Ovary (tissue), 7 donors: ENCODE measurements at regions not wholly inside any gene's neighbourhood (a gene's known extent, or its start where the extent isn't known, plus 50 kb on each side); places are given as distances from the start of the nearest gene placed in this dataset.

Source experiments
- DNase-seq, 5 donors: peaks; one replicate each; pipeline ENCODE4 v3.0.0-alpha.2; 2019 to 2020
- H3K27ac ChIP-seq, 2 donors: fragments of 200-600 bp; one replicate each; pipeline versions ENCODE4 v1.5.1 to v1.8.0; 2019 to 2022
- H3K27me3 ChIP-seq: fragments of 200-600 bp; one replicate; pipeline ENCODE4 v1.8.0; 2022
- H3K36me3 ChIP-seq: fragments of 200-600 bp; sonication (generic); one replicate; pipeline ENCODE4 v1.5.1; 2019
- H3K4me1 ChIP-seq: one replicate; pipeline ENCODE4 v1.8.1; 2013; ENCODE audit warnings: mild to moderate bottlenecking, moderate library complexity; ENCODE audit not compliant: insufficient read depth
- H3K4me3 ChIP-seq: fragments of 200-600 bp; sonication (generic); one replicate; pipeline ENCODE4 v1.5.1; 2017
- H3K9me3 ChIP-seq, 2 donors: fragments of 200-600 bp in 1 of 2; sonication (generic) in 1 of 2; one replicate each; pipeline versions ENCODE4 v1.5.1 to v1.8.1; 2013 to 2019; ENCODE audit warnings: mild to moderate bottlenecking in 1 of 2, moderate library complexity in 1 of 2
- CTCF ChIP-seq, 3 donors: fragments of 450-650 bp in 2 of 3; fragments of 200-600 bp in 1 of 3; IDR thresholded peaks; one replicate each; pipeline versions ENCODE4 v1.5.1 to v1.8.0; 2016 to 2022; ENCODE audit warnings: antibody characterized with exemption in 3 of 3, mild to moderate bottlenecking in 1 of 3
- EP300 ChIP-seq: sonication (generic); formaldehyde crosslinking; IDR thresholded peaks from one replicate; pipeline ENCODE4 v1.6.1; 2017; ENCODE audit warnings: antibody characterized with exemption
- POLR2A ChIP-seq: fragments of 450-650 bp; IDR thresholded peaks from one replicate; pipeline ENCODE4 v1.6.1; 2017; ENCODE audit warnings: antibody characterized with exemption, mild to moderate bottlenecking, moderate library complexity
- WGBS, 3 donors: extraction: QIAGEN DNeasy Blood & Tissue Kit in 1 of 3; methylation state at CpG; one replicate each; pipeline versions ENCODE4 v1.1.5 to v1.1.7; 2013 to 2017; 5-methylcytosine and 5-hydroxymethylcytosine counted together
- intact Hi-C, 4 donors: fragments of 100-400 bp; cut with DNase I; formaldehyde crosslinking; loops; one replicate each; pipeline versions ENCODE4 v1.11.0 to v1.15.1; 2022 to 2023
- donor health status: DM: no; HTN: no; CAD: no; lungs with moderate emphysema.
- donor health status: DM: no; HTN: no; CAD: no.
- donor health status: Bipolar disorder and iron deficiency.
- donor health status: DM: no; HTN: no; CAD: no.
- donor health status: DM: yes; HTN: yes; CAD: no.

- H3K4me1 ChIP-seq: no peaks in the 10 kb centered on the region
- no peak overlapping the region for H3K4me3 ChIP-seq
Measured at GRCh38 chr2:61721382-61721781, 132.5 kb downstream of the FAM161A start.

GRCh38 chr2:61720911-61721310, 132.9 kb downstream of the FAM161A start:
- H3K4me3 ChIP-seq: no peak overlapping the region
- H3K9me3 ChIP-seq: no peaks in the 10 kb centered on the region
- DNase-seq: no peak
- 88 to 93% (median 92%) methylated on average over 3 of the region's 3 CpGs for WGBS, 3 donors
- no peaks in the 10 kb centered on the region for H3K27me3 ChIP-seq
- no peaks in the 10 kb centered on the region for H3K36me3 ChIP-seq
- intact Hi-C loops: no loop called here
- no peak for TF ChIP-seq CTCF (IDR thresholded peaks at IDR 0.05)
- no peak for TF ChIP-seq POLR2A
- TF ChIP-seq EP300: no peak
- no peaks in the 10 kb centered on the region for H3K4me1 ChIP-seq
- no peak overlapping the region for H3K27ac ChIP-seq

More at GRCh38 chr2:61721382-61721781, 132.5 kb downstream of the FAM161A start:
- DNase-seq: no peak
- 88 to 96% (median 93%) methylated on average over 2 of the region's 2 CpGs for WGBS, 3 donors
- intact Hi-C loops: no loop called here
- Histone ChIP-seq H3K36me3 (no peaks in the 10 kb centered on the region), H3K27me3 (no peaks in the 10 kb centered on the region), H3K27ac (no peak overlapping the region), H3K9me3 (no peaks in the 10 kb centered on the region)
- TF ChIP-seq CTCF (IDR thresholded peaks at IDR 0.05) (no peak), POLR2A (no peak), EP300 (no peak)

GRCh38 chr2:61718965-61719364, 134.9 kb downstream of the FAM161A start:
- TF ChIP-seq CTCF (IDR thresholded peaks at IDR 0.05) (no peak), EP300 (no peak), POLR2A (no peak)
- no peak for DNase-seq
- H3K36me3 ChIP-seq: no peaks in the 10 kb centered on the region
- intact Hi-C loops: no loop called here
- H3K4me1 ChIP-seq: no peaks in the 10 kb centered on the region
- WGBS, 3 donors: 78 to 83% (median 81%) methylated on average over 5 of the region's 5 CpGs
- H3K27me3 ChIP-seq: no peaks in the 10 kb centered on the region
- H3K27ac ChIP-seq: no peak overlapping the region
- no peaks in the 10 kb centered on the region for H3K9me3 ChIP-seq
- H3K4me3 ChIP-seq: no peak overlapping the region

GRCh38 chr2:61715506-61715905, 138.4 kb downstream of the FAM161A start:
- H3K27me3 ChIP-seq: no peaks in the 10 kb centered on the region
- no peak overlapping the region for H3K4me3 ChIP-seq
- H3K36me3 ChIP-seq: no peaks in the 10 kb centered on the region
- no peak for TF ChIP-seq EP300
- TF ChIP-seq CTCF (IDR thresholded peaks at IDR 0.05): no peak
- no peak for TF ChIP-seq POLR2A
- no peak for DNase-seq
- no peaks in the 10 kb centered on the region for H3K9me3 ChIP-seq
- H3K27ac ChIP-seq: no peak overlapping the region
- intact Hi-C loops: no loop called here
- 94 to 100% (median 97%) methylated on average over 2 of the region's 2 CpGs for WGBS, 3 donors
- no peaks in the 10 kb centered on the region for H3K4me1 ChIP-seq

- intact Hi-C loops: no loop called here
- H3K36me3 ChIP-seq: no peaks in the 10 kb centered on the region
- H3K4me1 ChIP-seq: no peaks in the 10 kb centered on the region
- H3K4me3 ChIP-seq: no peak overlapping the region
- H3K27ac ChIP-seq: no peak overlapping the region
- no peaks in the 10 kb centered on the region for H3K27me3 ChIP-seq
- 65 to 85% (median 66%) methylated on average over 5 of the region's 5 CpGs for WGBS, 3 donors
- no peaks in the 10 kb centered on the region for H3K9me3 ChIP-seq
- no peak for DNase-seq
- no peak for TF ChIP-seq EP300
- TF ChIP-seq CTCF (IDR thresholded peaks at IDR 0.05): no peak
- TF ChIP-seq POLR2A: no peak
Measured at GRCh38 chr2:61714210-61714609, 139.7 kb downstream of the FAM161A start.
